ENCODE measurements at regions not wholly inside any gene's neighbourhood (a gene's known extent, or its start where the extent isn't known, plus 50 kb on each side); places are given as distances from the start of the nearest gene placed in this dataset.
"Not testable (repeated sequence)": the region's sequence is repeated elsewhere in the genome, so short reads cannot be mapped to it uniquely, and the experiment has no call there.

DNA sequence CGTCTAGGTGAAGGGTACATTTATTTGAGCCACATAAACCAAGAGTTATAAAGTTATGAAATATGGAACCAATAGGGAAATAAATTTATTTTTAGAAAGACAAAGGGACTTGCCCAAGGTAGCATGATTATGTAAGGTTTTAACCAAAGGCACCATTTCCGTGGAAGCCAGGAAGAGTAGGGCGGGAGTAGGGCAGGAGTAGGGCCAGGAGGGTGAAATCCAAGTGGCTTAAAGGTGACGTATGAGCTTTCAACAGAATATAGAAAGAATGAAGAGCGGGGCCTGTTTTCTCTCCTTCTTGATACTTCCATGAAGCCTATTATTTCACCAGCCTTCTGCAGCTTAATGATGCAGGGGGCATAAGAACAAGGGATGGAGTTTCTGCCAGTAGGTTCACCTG, 91.7 kb upstream of the PNPLA4 start:
- no peak for DNase-seq

DNA sequence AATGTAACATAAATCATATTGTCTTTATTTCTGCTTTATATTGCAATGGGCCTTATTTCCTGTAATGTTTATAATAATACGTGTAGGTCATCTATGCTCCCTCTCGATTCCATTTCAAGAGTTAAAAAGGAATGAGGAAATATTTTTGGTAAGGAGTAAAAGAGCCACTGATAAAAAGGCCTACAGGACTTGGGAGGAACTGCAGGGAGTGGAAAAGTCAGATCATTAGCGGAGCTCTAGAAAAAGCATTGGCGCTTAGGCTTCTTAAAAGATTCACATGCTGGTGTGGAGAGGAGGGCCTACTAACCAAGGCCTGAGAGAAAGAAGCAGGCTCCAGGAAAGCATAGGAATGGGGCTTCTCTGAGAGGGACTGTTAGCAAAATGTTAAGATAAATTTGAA, 82.9 kb upstream of the PNPLA4 start:
- no peak for DNase-seq

DNA sequence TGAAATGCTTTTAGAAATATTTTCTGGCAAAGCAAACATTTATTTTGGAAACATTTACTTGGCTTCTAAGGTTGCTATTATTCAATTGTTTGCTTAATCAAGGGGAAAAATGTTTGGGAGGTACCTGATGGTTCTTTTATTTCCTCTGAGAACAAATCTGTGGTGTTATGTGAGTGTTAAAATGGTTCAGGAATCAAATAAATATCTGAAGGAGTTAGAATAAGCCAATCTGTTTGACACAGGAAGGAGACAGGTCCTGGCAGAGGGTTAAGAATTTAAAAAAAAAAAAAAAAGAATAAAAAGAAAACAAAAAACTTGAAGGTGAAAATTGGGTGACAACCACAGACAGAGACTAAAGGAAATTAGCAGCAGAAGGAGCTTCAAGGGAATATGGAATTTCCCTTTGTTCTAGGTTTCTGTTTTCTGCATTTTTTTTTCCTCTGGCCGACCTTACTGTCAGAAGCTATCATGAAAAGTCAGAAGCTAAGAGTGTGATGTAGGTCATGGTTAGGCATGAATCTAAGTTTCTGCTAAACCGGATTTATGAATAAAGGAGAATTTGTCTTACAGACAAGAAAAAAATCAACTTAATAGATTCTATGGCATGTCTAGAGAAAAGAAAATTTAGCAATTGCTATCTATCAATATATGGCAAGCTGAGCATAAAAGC, 78.6 kb upstream of the PNPLA4 start:
- no peak for DNase-seq

DNA sequence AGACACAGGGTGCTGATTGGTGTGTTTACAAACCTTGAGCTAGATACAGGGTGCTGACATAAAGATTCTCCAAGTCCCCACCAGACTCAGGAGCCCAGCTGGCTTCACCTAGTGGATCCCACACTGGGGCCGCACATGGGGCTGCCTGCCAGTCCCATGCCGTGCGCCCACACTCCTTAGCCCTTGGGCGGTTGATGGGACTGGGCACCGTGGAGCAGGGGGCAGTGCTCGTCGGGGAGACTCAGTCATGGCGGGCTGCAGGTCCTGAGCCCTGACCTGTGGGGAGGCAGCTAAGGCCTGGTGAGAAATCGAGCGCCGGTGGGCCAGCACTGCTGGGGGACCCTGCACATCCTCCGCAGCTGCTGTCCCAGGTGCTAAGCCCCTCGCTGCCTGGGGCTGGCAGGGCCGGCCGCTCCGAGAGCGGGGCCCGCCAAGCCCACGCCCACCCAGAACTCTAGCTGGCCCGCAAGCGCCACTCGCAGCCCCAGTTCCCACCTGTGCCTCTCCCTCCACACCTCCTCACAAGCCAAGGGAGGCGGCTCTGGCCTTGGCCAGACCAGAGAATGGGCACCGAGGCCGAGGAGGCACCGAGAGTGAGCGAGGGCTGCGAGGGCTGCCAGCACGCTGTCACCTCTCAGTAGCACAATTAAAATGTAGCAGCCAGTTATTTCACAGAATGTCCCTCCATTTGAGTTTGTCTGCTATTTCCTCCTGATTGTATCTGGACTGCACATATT, 76.1 kb upstream of the PNPLA4 start:
- no peak for DNase-seq

DNA sequence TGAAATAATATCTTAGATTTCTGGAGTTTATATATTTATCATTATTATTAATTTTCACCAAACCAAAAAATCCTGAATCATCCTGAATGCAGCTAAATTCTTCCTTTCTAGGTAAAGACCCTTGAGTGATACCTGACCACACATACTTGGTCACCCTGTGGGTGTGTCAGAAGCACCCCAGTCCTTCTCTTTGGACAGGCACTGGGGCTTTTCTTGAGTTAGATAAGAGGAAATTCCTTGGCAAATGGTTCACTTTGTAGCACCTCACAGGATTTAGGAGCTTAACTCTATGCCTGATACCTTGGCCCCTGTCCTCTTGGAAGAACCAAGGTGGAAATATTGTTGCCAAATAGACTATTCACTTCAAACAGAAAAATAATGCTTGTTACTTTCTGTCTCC, 69.6 kb upstream of the PNPLA4 start:
- DNase-seq: no peak

DNA sequence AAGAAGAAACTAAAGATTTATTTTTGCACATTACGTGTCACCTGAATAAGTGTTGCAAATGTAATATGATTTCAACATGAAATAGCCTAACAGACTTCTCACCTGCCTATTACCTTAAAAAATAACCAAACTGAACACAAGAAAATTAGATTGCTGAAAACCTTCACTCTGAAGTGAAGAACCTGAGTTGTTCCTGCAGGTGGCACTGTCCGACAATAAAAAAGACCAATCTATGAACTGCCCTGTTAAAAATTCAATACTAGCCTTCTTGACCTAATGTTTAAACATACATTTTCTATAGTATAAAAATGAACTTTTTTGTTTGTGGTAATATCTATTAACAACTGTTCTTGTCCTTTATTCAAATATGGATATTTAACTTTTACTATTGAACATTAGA, 69.2 kb upstream of the PNPLA4 start:
- peak; percentile 34 for DNase-seq

DNA sequence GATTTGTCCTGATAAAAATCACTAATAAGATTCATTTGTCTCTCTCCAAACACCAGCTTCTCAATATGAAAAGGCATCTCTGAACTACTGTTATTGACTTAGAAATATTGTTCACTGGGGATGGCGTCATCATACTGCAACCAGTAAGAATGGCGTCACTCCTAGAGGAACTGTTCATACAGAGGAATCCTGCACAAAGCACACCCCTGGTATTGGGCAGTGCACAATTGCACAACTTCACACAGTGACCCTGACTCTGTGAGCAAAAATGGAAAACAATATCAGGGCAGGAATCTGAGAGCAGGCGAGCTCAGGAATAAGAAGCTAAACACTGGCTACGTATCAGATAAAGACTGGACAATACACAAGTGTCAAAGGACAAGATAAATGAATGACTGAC, 66.7 kb upstream of the PNPLA4 start:
- peak; percentile 8 for DNase-seq

DNA sequence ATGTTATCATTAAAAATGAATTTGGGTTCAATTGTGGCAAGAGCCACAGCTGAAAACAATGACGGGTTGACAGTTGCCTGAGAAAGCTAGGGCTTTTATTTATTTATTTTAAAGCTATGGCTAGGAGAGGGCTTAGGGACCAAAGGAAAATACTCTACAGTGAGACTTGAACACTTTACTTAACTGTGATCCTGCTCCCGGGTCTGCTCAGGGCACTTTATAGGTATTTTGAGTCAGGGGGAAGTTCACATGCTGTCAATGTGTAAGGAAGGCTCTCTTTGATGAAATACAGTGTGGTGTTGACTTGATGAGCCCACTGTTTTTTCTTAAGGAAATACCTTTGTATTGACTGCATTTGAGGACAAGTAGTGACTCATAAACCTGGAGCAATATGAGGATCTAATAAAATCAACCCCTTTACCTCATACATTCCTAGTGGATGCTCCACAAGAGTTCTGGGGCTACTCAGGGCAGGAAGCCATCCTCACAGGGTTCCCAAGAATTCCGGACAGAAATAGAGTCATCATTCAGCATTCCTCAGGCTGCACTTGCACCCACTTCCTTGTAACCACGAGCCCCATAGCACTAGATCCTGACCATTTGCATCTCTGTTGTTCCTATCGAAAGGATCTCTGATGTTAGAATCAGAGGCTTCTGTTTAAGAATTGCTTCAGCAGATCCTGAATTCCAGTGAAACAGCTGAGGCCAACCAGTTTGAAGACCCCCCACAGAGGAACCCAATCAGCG, 61.0 kb upstream of the PNPLA4 start:
- not testable (repeated sequence) for DNase-seq

DNA sequence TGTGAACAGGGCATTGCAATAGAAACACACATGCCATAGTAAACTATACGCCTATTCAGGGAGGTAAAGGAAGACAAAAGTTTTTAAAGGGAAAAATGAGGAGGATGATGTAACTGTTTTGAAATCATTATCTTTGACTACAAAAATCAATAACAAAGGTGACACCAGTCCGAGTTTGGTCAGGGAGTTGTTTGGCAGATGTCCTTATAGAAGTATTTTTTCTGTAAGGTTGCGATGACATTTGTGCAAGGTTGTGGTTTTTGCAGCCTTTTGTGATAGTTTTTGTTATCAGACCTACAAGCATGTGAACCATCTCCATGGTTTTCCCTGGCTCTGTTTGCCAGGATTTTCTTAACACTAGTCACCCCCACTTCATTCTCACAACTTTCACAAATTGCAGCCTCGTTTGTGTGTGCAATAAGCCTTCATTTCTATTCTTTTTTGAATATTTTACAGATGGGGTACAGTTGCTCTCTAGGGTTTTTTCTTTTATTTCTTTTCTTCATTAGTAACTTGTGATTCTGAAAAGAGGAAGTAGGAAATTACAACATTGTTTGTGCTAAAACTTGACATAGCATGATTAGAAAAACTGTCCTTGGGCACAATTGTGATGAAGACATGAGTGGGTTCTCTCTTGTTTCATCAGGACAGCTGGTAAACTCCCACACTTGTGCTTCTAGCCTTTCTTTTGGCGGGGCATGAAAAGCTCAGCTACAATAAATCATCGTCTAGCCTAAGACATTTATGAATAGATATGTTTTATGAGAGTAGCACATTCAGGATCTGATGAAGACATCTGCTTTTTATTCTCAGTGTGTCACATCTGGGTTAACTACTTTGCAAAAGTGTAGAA, 60.2 kb upstream of the PNPLA4 start:
- peak; percentile 39 for DNase-seq

DNA sequence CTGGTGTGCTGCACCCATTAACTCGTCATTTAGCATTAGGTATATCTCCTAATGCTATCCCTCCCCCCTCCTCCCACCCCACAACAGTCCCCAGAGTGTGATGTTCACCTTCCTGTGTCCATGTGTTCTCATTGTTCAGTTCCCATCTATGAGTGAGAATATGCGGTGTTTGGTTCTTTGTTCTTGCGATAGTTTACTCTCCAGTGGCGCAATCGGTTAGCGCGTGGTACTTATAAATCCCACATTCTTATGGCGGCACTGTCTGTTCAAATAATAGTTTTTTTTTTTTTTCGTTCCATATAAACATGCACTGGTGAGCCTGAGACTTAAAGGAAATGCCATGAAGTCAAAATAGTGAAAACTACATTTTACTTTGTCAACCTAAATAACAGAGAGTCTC, 59.5 kb upstream of the PNPLA4 start:
- DNase-seq: not testable (repeated sequence)

DNA sequence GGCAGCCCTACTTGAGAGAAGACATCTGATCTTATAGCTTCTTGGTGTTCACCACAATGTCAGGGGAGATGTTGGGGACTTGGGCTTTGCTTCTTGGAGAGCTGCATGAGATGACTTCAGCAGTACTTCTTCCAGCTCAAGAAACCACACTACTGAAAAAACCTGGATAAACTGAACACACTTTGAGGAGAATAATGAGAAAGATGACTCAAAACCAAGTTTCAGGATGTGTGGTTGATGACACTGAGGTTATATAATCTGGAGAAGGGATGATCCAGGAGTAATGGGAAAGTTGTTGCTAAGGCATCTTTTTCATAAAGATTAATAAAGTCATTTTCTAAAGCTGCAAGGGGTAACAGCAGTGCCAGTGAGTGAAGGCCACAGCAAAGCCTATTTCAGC, 58.4 kb upstream of the PNPLA4 start:
- no peak for DNase-seq

DNA sequence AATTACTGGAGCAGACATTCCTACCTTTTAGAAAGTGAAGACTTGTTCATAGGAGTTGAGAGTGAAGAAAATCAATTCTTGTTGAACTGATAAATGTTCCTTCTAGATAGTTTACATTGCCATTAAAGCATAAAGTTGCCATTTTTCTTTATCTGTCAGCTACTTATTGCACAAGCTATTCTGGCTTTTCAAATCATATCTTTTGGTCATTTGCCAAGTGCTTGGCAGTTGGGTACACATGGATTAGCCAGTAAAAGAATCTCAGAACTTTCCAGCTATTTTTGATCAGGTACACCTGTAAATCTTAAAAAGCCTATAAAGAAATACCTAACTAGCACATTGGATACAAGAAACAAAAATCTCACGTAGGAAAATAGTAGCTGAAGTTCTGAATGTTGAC, 56.4 kb upstream of the PNPLA4 start:
- no peak for DNase-seq

Data from suppressor macrophage treated with lipopolysaccharide for 4 hours (primary cell).